ENCODE measurements at regions not wholly inside any gene's neighbourhood (a gene's known extent, or its start where the extent isn't known, plus 50 kb on each side); places are given as distances from the start of the nearest gene placed in this dataset.

- H3K4me3 ChIP-seq (ENCODE audit: low read depth, low read length): no peak overlapping the region
- DNase-seq (ENCODE audit: low read depth): no peak
Observed at GRCh38 chr2:16493788-16494187, 171.8 kb downstream of the CYRIA start.

GRCh38 chr2:16487686-16488085, 177.9 kb downstream of the CYRIA start:
- no peak overlapping the region for H3K4me3 ChIP-seq (ENCODE audit: low read depth, low read length)
- DNase-seq (ENCODE audit: low read depth): peak; percentile 59
- TF ChIP-seq MAX (IDR thresholded peaks at IDR 0.05; ENCODE audit: low read depth, low read length): no peak
- TF ChIP-seq CTCF (IDR thresholded peaks at IDR 0.05; ENCODE audit: low read depth, low read length): peak; percentile 29
- no peak for TF ChIP-seq MYC (IDR thresholded peaks at IDR 0.05; ENCODE audit: low read depth, low read length)

More at GRCh38 chr2:16493788-16494187, 171.8 kb downstream of the CYRIA start:
- TF ChIP-seq MAX (IDR thresholded peaks at IDR 0.05; ENCODE audit: low read depth, low read length) (no peak), POLR2A (IDR thresholded peaks at IDR 0.05; ENCODE audit: extremely low read depth, insufficient read length) (no peak), CTCF (IDR thresholded peaks at IDR 0.05; ENCODE audit: low read depth, low read length) (no peak), MYC (IDR thresholded peaks at IDR 0.05; ENCODE audit: low read depth, low read length) (no peak)

GRCh38 chr2:16485251-16485650, 180.4 kb downstream of the CYRIA start:
- TF ChIP-seq MAX (IDR thresholded peaks at IDR 0.05; ENCODE audit: low read depth, low read length) (no peak), CTCF (IDR thresholded peaks at IDR 0.05; ENCODE audit: low read depth, low read length) (no peak), MYC (IDR thresholded peaks at IDR 0.05; ENCODE audit: low read depth, low read length) (no peak), POLR2A (IDR thresholded peaks at IDR 0.05; ENCODE audit: extremely low read depth, insufficient read length) (no peak)
- peak; percentile 48 for DNase-seq (ENCODE audit: low read depth)
- no peak overlapping the region for H3K4me3 ChIP-seq (ENCODE audit: low read depth, low read length)

GRCh38 chr2:16482460-16482859, 183.2 kb downstream of the CYRIA start:
- DNase-seq (ENCODE audit: low read depth): no peak
- TF ChIP-seq POLR2A (IDR thresholded peaks at IDR 0.05; ENCODE audit: extremely low read depth, insufficient read length) (no peak), CTCF (IDR thresholded peaks at IDR 0.05; ENCODE audit: low read depth, low read length) (no peak), MYC (IDR thresholded peaks at IDR 0.05; ENCODE audit: low read depth, low read length) (no peak), MAX (IDR thresholded peaks at IDR 0.05; ENCODE audit: low read depth, low read length) (no peak)

GRCh38 chr2:16481351-16481750, 184.3 kb downstream of the CYRIA start:
- H3K4me3 ChIP-seq (ENCODE audit: low read depth, low read length): no peak overlapping the region
- TF ChIP-seq POLR2A (IDR thresholded peaks at IDR 0.05; ENCODE audit: extremely low read depth, insufficient read length) (no peak), MAX (IDR thresholded peaks at IDR 0.05; ENCODE audit: low read depth, low read length) (no peak), MYC (IDR thresholded peaks at IDR 0.05; ENCODE audit: low read depth, low read length) (no peak), CTCF (IDR thresholded peaks at IDR 0.05; ENCODE audit: low read depth, low read length) (no peak)
- DNase-seq (ENCODE audit: low read depth): no peak

More at GRCh38 chr2:16482460-16482859, 183.2 kb downstream of the CYRIA start:
- no peak overlapping the region for H3K4me3 ChIP-seq (ENCODE audit: low read depth, low read length)

- no peak for DNase-seq (ENCODE audit: low read depth)
- no peak for TF ChIP-seq MAX (IDR thresholded peaks at IDR 0.05; ENCODE audit: low read depth, low read length)
- H3K4me3 ChIP-seq (ENCODE audit: low read depth, low read length): no peak overlapping the region
Observed at GRCh38 chr2:16479721-16480120, 185.9 kb downstream of the CYRIA start.

Data from NB4 (cell line).